ENCODE measurements at regions not wholly inside any gene's neighbourhood (a gene's known extent, or its start where the extent isn't known, plus 50 kb on each side); places are given as distances from the start of the nearest gene placed in this dataset.

- TF ChIP-seq ZNF274 (IDR thresholded peaks at IDR 0.05; ENCODE audit: low read depth, low read length) (no peak), SUZ12 (IDR thresholded peaks at IDR 0.05; ENCODE audit: extremely low read depth, insufficient read depth, insufficient read length) (no peak), YY1 (IDR thresholded peaks at IDR 0.05; ENCODE audit: insufficient read depth, insufficient read length) (no peak)
- no peaks in the 10 kb centered on the region for H3K4me1 ChIP-seq (ENCODE audit: insufficient read depth, insufficient read length)
- H3K27me3 ChIP-seq (ENCODE audit: insufficient read depth, insufficient read length) = no peaks in the 10 kb centered on the region
Observed at GRCh38 chr15:29635513-29636098, 186.7 kb downstream of the TJP1 start.

GRCh38 chr15:29633971-29634370 lies 188.3 kb downstream of the TJP1 start:
- Histone ChIP-seq H3K9me3 (ENCODE audit: insufficient read depth, low read length) (no peaks in the 10 kb centered on the region), H3K27me3 (ENCODE audit: insufficient read depth, insufficient read length) (no peaks in the 10 kb centered on the region), H3K4me3 (ENCODE audit: insufficient read length, low read depth) (no peak overlapping the region), H3K36me3 (ENCODE audit: insufficient read depth, insufficient read length, low read length) (no peaks in the 10 kb centered on the region), H3K4me1 (ENCODE audit: insufficient read depth, insufficient read length) (no peaks in the 10 kb centered on the region), H3K9ac (ENCODE audit: insufficient read length, low read depth) (no peak overlapping the region)
- no peak for DNase-seq (ENCODE audit: low read depth, low spot score)
- TF ChIP-seq YY1 (IDR thresholded peaks at IDR 0.05; ENCODE audit: insufficient read depth, insufficient read length) (no peak), SUZ12 (IDR thresholded peaks at IDR 0.05; ENCODE audit: extremely low read depth, insufficient read depth, insufficient read length) (no peak), ZNF274 (IDR thresholded peaks at IDR 0.05; ENCODE audit: low read depth, low read length) (no peak)

More at GRCh38 chr15:29635513-29636098, 186.7 kb downstream of the TJP1 start:
- H3K36me3 ChIP-seq (ENCODE audit: insufficient read depth, insufficient read length, low read length) = no peaks in the 10 kb centered on the region
- no peak overlapping the region for H3K9ac ChIP-seq (ENCODE audit: insufficient read length, low read depth)
- no peak overlapping the region for H3K4me3 ChIP-seq (ENCODE audit: insufficient read length, low read depth)
- no peak for DNase-seq (ENCODE audit: low read depth, low spot score)
- H3K9me3 ChIP-seq (ENCODE audit: insufficient read depth, low read length) = no peaks in the 10 kb centered on the region

GRCh38 chr15:29632671-29633406 lies 189.4 kb downstream of the TJP1 start:
- Histone ChIP-seq H3K4me1 (ENCODE audit: insufficient read depth, insufficient read length) (no peaks in the 10 kb centered on the region), H3K9ac (ENCODE audit: insufficient read length, low read depth) (no peak overlapping the region), H3K36me3 (ENCODE audit: insufficient read depth, insufficient read length, low read length) (no peaks in the 10 kb centered on the region), H3K4me3 (ENCODE audit: insufficient read length, low read depth) (no peak overlapping the region), H3K9me3 (ENCODE audit: insufficient read depth, low read length) (no peaks in the 10 kb centered on the region), H3K27me3 (ENCODE audit: insufficient read depth, insufficient read length) (no peaks in the 10 kb centered on the region)
- TF ChIP-seq SUZ12 (IDR thresholded peaks at IDR 0.05; ENCODE audit: extremely low read depth, insufficient read depth, insufficient read length) = no peak
- TF ChIP-seq YY1 (IDR thresholded peaks at IDR 0.05; ENCODE audit: insufficient read depth, insufficient read length) = no peak
- no peak for TF ChIP-seq ZNF274 (IDR thresholded peaks at IDR 0.05; ENCODE audit: low read depth, low read length)
- no peak for DNase-seq (ENCODE audit: low read depth, low spot score)

- Histone ChIP-seq H3K4me3 (ENCODE audit: insufficient read length, low read depth) (no peak overlapping the region), H3K9me3 (ENCODE audit: insufficient read depth, low read length) (no peaks in the 10 kb centered on the region), H3K9ac (ENCODE audit: insufficient read length, low read depth) (no peak overlapping the region), H3K4me1 (ENCODE audit: insufficient read depth, insufficient read length) (no peaks in the 10 kb centered on the region), H3K36me3 (ENCODE audit: insufficient read depth, insufficient read length, low read length) (no peaks in the 10 kb centered on the region), H3K27me3 (ENCODE audit: insufficient read depth, insufficient read length) (no peaks in the 10 kb centered on the region)
- TF ChIP-seq SUZ12 (IDR thresholded peaks at IDR 0.05; ENCODE audit: extremely low read depth, insufficient read depth, insufficient read length) (no peak), ZNF274 (IDR thresholded peaks at IDR 0.05; ENCODE audit: low read depth, low read length) (no peak), YY1 (IDR thresholded peaks at IDR 0.05; ENCODE audit: insufficient read depth, insufficient read length) (no peak)
- DNase-seq (ENCODE audit: low read depth, low spot score) = no peak
Observed at GRCh38 chr15:29631076-29632070, 190.9 kb downstream of the TJP1 start.

GRCh38 chr15:29624271-29624670 lies 198.0 kb downstream of the TJP1 start:
- Histone ChIP-seq H3K9me3 (ENCODE audit: insufficient read depth, low read length) (no peaks in the 10 kb centered on the region), H3K36me3 (ENCODE audit: insufficient read depth, insufficient read length, low read length) (no peaks in the 10 kb centered on the region), H3K9ac (ENCODE audit: insufficient read length, low read depth) (no peak overlapping the region), H3K27me3 (ENCODE audit: insufficient read depth, insufficient read length) (no peaks in the 10 kb centered on the region), H3K4me3 (ENCODE audit: insufficient read length, low read depth) (no peak overlapping the region), H3K4me1 (ENCODE audit: insufficient read depth, insufficient read length) (no peaks in the 10 kb centered on the region)
- no peak for DNase-seq (ENCODE audit: low read depth, low spot score)
- TF ChIP-seq YY1 (IDR thresholded peaks at IDR 0.05; ENCODE audit: insufficient read depth, insufficient read length) (no peak), SUZ12 (IDR thresholded peaks at IDR 0.05; ENCODE audit: extremely low read depth, insufficient read depth, insufficient read length) (no peak), ZNF274 (IDR thresholded peaks at IDR 0.05; ENCODE audit: low read depth, low read length) (no peak)

GRCh38 chr15:29623116-29623639 lies 199.1 kb downstream of the TJP1 start:
- no peak for DNase-seq (ENCODE audit: low read depth, low spot score)
- H3K4me3 ChIP-seq (ENCODE audit: insufficient read length, low read depth) = no peak overlapping the region
- no peaks in the 10 kb centered on the region for H3K4me1 ChIP-seq (ENCODE audit: insufficient read depth, insufficient read length)
- TF ChIP-seq SUZ12 (IDR thresholded peaks at IDR 0.05; ENCODE audit: extremely low read depth, insufficient read depth, insufficient read length) = no peak
- TF ChIP-seq ZNF274 (IDR thresholded peaks at IDR 0.05; ENCODE audit: low read depth, low read length) = no peak
- TF ChIP-seq YY1 (IDR thresholded peaks at IDR 0.05; ENCODE audit: insufficient read depth, insufficient read length) = no peak
- H3K27me3 ChIP-seq (ENCODE audit: insufficient read depth, insufficient read length) = no peaks in the 10 kb centered on the region
- H3K9me3 ChIP-seq (ENCODE audit: insufficient read depth, low read length) = no peaks in the 10 kb centered on the region
- no peaks in the 10 kb centered on the region for H3K36me3 ChIP-seq (ENCODE audit: insufficient read depth, insufficient read length, low read length)
- no peak overlapping the region for H3K9ac ChIP-seq (ENCODE audit: insufficient read length, low read depth)

All from NT2/D1 (cell line).